Cardiac muscle cell (in vitro differentiated cells and primary cell): ENCODE measurements at regions not wholly inside any gene's neighbourhood (a gene's known extent, or its start where the extent isn't known, plus 50 kb on each side); places are given as distances from the start of the nearest gene placed in this dataset.
"Not testable (repeated sequence)": the region's sequence is repeated elsewhere in the genome, so short reads cannot be mapped to it uniquely, and the experiment has no call there.

Experiments
- DNase-seq, 2 donors: peaks; one replicate each; pipeline versions ENCODE4 v3.0.0 to v3.0.0-alpha.2; 2010 to 2017; ENCODE audit warnings: low read depth in 1 of 2, low spot score in 1 of 2
- H3K27ac ChIP-seq: fragments of 200-600 bp; sonication (generic); 2 replicates; pipeline ENCODE4 v1.5.1; 2016
- H3K27me3 ChIP-seq: fragments of 200-600 bp; sonication (generic); 2 replicates; pipeline ENCODE4 v1.6.0; 2016; ENCODE audit warnings: control low read depth
- H3K36me3 ChIP-seq: fragments of 200-600 bp; sonication (generic); 2 replicates; pipeline ENCODE4 v1.5.1; 2016; ENCODE audit warnings: control low read depth
- H3K4me1 ChIP-seq: fragments of 200-600 bp; sonication (generic); 2 replicates; pipeline ENCODE4 v1.8.1; 2017; ENCODE audit warnings: low read depth, mild to moderate bottlenecking, mixed run types
- H3K4me3 ChIP-seq: fragments of 200-600 bp; sonication (generic); 2 replicates; pipeline ENCODE4 v1.5.1; 2016; ENCODE audit warnings: mild to moderate bottlenecking
- H3K9me3 ChIP-seq: fragments of 200-600 bp; sonication (generic); 2 replicates; pipeline ENCODE4 v1.5.1; 2017; ENCODE audit warnings: low read depth, mild to moderate bottlenecking, control low read depth
- CTCF ChIP-seq: IDR thresholded peaks from 2 replicates; pipeline ENCODE4 v1.5.1; 2012; ENCODE audit warnings: low read depth, mild to moderate bottlenecking, low read length

DNA sequence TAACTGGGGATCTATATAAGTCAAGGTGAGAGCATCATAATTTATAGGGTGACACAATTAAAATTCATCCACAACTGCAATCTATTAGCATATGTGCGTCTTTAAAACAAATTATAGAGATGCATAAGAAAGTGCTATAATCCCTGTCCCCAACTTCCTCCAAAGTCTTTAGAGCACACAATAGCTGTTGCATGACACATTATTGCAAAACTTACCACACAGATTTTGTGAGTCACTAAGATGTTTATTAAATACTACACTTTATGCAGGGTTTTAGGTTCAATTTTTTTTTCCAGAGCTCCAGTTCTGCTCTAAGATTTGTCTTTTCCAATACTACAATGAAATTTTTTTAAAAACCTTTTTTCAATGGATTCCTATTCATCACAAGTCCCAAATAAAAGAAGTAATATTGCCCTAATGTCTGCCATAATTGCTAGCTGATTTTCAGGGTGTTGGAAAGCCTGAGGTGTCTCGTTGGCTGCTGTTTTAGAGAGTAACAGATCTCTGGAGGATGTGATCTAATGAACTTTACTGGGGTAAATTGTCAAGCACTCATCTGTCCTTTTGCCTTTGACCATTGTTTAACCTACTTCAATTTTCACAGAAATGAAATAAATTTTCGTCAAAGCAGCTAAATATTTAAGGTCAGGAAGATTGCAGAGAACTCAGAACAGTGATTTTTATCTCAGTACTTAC, 250.5 kb upstream of the NETO1 start:
- TF ChIP-seq CTCF: no peak
- Histone ChIP-seq H3K9me3 (no peaks in the 10 kb centered on the region), H3K4me1 (no peaks in the 10 kb centered on the region), H3K4me3 (no peak overlapping the region), H3K27me3 (no peaks in the 10 kb centered on the region), H3K27ac (no peak overlapping the region), H3K36me3 (no peaks in the 10 kb centered on the region)
- DNase-seq: no peak

GRCh38 chr18:73110307-73110706, 242.5 kb upstream of the NETO1 start:
- Histone ChIP-seq H3K4me1 (no peaks in the 10 kb centered on the region), H3K27me3 (no peaks in the 10 kb centered on the region), H3K27ac (no peak overlapping the region), H3K9me3 (no peaks in the 10 kb centered on the region), H3K36me3 (no peaks in the 10 kb centered on the region), H3K4me3 (no peak overlapping the region)
- no peak for DNase-seq
- TF ChIP-seq CTCF: no peak

- TF ChIP-seq CTCF: no peak
- DNase-seq: no peak
- Histone ChIP-seq H3K36me3 (no peaks in the 10 kb centered on the region), H3K4me1 (peaks cover 5% of the 10 kb centered on the region), H3K4me3 (no peak overlapping the region), H3K9me3 (no peaks in the 10 kb centered on the region), H3K27ac (no peak overlapping the region), H3K27me3 (no peaks in the 10 kb centered on the region)
Measured at GRCh38 chr18:73101977-73102376, 234.2 kb upstream of the NETO1 start.

- not testable (repeated sequence) for H3K27me3 ChIP-seq, H3K4me1 ChIP-seq, H3K9me3 ChIP-seq, H3K27ac ChIP-seq, DNase-seq, H3K4me3 ChIP-seq, H3K36me3 ChIP-seq
Measured at GRCh38 chr18:73101491-73101890, 233.7 kb upstream of the NETO1 start.

GRCh38 chr18:73099759-73100158, 232.0 kb upstream of the NETO1 start:
- H3K4me1 ChIP-seq: peaks cover 5% of the 10 kb centered on the region
- H3K4me3 ChIP-seq: no peak overlapping the region
- H3K36me3 ChIP-seq: no peaks in the 10 kb centered on the region
- H3K27me3 ChIP-seq: no peaks in the 10 kb centered on the region
- no peaks in the 10 kb centered on the region for H3K9me3 ChIP-seq
- TF ChIP-seq CTCF: no peak
- no peak overlapping the region for H3K27ac ChIP-seq
- no peak for DNase-seq

GRCh38 chr18:73093687-73094250, 226.0 kb upstream of the NETO1 start:
- Histone ChIP-seq H3K27me3 (no peaks in the 10 kb centered on the region), H3K27ac (no peak overlapping the region), H3K4me1 (no peaks in the 10 kb centered on the region), H3K9me3 (no peaks in the 10 kb centered on the region), H3K4me3 (no peak overlapping the region), H3K36me3 (no peaks in the 10 kb centered on the region)
- no peak for TF ChIP-seq CTCF
- DNase-seq: no peak
